Choroid plexus epithelial cell (primary cell): ENCODE measurements at regions not wholly inside any gene's neighbourhood (a gene's known extent, or its start where the extent isn't known, plus 50 kb on each side); places are given as distances from the start of the nearest gene placed in this dataset.

Source experiments
- DNase-seq: peaks from one replicate; pipeline ENCODE4 v3.0.0-alpha.2; 2010; ENCODE audit warnings: low read depth
- H3K4me3 ChIP-seq: 2 replicates; pipeline ENCODE4 v1.5.1; 2011; ENCODE audit warnings: low read depth, mild to moderate bottlenecking, control low read depth, low read length, moderate library complexity
- TF ChIP-seq, protein P1 (sequence below): conservative IDR thresholded peaks from 2 replicates; pipeline ENCODE4 v1.5.1; 2011; ENCODE audit warnings: low read depth, mild to moderate bottlenecking, control low read depth, inconsistent platforms, low read length, moderate library complexity

DNA sequence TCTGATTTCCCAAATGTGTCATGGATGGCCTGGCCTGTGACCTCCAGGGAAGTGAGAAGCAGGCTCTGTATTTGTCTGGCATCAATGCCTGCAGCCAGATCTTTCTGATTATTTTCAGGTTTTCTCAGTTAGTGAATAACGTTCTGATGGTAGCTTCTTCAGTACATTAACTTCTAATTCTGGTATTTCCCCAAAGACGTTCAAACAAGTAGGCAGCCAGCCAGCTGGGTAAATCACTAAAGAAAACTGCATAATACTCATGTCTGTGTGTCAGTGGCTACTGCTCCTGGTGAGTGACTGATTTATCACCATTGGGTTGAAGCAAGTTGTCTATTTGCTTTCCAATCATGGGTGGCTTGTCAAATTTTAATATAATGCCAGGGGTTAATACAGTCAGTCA, 162.6 kb upstream of the PFN2 start:
- TF ChIP-seq, protein P1, sequence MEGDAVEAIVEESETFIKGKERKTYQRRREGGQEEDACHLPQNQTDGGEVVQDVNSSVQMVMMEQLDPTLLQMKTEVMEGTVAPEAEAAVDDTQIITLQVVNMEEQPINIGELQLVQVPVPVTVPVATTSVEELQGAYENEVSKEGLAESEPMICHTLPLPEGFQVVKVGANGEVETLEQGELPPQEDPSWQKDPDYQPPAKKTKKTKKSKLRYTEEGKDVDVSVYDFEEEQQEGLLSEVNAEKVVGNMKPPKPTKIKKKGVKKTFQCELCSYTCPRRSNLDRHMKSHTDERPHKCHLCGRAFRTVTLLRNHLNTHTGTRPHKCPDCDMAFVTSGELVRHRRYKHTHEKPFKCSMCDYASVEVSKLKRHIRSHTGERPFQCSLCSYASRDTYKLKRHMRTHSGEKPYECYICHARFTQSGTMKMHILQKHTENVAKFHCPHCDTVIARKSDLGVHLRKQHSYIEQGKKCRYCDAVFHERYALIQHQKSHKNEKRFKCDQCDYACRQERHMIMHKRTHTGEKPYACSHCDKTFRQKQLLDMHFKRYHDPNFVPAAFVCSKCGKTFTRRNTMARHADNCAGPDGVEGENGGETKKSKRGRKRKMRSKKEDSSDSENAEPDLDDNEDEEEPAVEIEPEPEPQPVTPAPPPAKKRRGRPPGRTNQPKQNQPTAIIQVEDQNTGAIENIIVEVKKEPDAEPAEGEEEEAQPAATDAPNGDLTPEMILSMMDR = no peak

DNA sequence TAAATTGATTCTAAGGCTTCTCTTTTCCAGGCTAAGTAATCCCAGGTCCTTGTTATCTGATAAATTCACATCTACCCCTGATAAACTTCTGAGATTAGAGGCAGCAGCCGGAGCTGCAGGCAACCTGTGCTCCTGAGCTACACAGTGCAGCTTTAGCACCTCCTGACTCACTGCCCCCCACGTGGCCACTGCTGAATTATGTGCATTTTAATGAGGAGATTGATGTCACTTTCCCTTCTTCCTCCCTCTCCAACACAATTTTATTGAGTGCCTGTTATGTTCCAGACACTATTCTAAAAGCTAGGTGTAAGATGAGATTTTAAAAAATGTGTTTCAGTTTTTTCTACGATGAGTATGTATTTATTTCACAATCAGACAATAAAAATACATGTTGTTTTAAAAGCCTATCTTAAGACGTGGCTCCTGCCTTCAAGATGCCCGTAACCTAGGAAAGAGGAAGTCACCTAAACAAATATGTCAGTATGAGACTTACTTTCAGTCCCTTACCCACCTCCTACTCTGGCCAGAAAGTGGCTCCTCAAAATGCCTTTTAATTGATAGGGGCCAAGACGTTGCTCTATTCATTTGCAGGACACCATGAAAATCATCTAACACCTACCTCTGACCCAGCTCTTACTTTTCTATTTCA, 161.5 kb upstream of the PFN2 start:
- TF ChIP-seq, protein P1 = no peak
- H3K4me3 ChIP-seq = no peak overlapping the region
- peak; percentile 38 for DNase-seq

More for the DNA sequence above, 162.6 kb upstream of the PFN2 start:
- DNase-seq = no peak
- H3K4me3 ChIP-seq = no peak overlapping the region

DNA sequence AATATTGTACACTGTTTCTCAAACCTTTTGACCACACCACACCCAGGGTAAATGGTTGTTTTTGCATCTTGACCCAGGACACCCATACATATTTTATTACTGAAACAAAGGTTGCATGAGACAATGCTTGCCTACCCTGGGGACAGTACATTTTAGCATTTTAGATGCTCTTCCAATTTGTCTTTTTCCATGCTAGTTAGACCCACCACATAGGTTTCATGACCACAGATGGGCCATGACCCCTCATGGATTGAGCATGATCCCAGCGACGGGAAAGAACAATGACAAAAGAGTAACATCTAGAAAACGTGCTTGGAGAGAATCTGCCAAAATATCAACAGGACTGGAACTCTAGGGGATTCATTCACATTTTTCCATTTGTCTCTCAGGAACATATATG, 161.0 kb upstream of the PFN2 start:
- no peak overlapping the region for H3K4me3 ChIP-seq
- TF ChIP-seq, protein P1 = no peak
- no peak for DNase-seq

DNA sequence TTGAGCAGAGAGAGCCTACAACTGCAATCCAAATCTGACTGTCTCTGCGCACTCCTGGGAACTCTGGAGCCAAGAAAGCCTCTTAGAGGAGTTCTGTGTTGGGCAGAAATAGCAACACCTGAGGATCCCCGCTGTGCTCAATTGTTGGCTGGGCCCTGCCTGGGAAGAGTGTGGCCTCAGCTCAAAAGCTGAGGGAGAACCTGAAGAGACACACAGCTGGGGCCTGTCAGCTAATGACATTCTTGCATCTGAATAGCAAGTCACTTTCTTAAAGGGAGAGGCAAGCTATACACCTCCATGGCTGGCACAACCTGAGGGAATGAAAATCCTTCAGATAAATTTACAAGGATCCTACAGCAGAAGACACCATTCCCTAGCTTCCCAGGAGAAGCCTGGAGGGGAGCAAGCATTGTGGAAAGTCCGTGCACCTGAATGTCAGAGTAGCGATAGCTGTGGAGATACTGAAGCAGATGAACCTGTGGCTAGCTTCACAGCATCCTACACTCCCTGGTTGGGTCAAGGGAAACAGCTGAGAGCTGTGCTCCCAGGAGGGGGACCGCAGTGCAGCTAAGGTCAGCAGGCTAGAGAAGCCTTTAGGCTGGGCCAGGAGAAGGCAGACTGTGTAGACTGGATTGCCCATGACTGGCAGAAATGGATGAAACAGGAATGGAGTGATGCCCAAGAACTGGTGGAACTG, 159.9 kb upstream of the PFN2 start:
- no peak for DNase-seq
- TF ChIP-seq, protein P1 = no peak
- H3K4me3 ChIP-seq = no peak overlapping the region

DNA sequence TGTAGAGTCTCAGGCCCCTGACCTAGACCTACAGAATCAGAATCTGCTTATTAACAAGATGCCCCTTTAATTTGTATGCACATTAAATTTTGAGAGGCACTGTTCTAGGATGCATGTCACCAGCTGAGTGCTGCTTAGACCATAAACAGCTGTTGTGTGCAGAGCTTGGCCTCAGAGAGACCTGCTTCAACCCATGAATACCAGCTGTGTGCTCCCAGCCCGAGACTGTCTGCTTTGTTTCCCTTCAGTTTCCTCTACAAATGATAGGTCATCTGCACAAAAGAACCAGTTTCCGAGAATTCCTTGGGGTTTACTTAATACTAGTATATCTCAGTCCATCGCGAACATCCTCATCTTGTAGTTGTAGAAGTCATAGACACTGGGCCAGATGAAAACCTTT, 158.5 kb upstream of the PFN2 start:
- DNase-seq = peak; percentile 50
- H3K4me3 ChIP-seq = no peak overlapping the region
- TF ChIP-seq, protein P1 = no peak

DNA sequence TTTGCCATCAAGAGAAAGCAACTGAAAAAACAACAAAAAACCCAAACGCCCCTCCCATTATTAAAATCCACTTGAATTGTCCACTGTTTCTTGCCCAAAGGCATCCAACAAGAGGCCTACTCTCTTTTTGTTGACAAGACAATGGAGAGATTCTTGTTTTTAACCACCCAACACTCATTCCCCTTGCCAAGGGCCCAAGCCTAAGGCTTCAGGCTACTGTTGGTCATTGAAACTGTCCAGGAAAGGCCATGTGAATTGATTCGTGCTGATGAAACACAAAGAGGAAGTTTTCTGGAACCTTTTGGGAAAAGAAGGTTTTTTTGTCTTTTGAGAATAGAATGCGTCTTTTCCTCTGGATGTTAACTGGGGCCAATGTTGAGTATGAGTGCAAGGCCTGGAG, 157.4 kb upstream of the PFN2 start:
- DNase-seq = no peak
- TF ChIP-seq, protein P1 = no peak
- H3K4me3 ChIP-seq = no peak overlapping the region
